GM18508 (cell line): ENCODE measurements at regions not wholly inside any gene's neighbourhood (a gene's known extent, or its start where the extent isn't known, plus 50 kb on each side); places are given as distances from the start of the nearest gene placed in this dataset.

Experiments
- ATAC-seq: cut with Tn5 transposase; IDR thresholded peaks from one replicate; pipeline ENCODE4 v1.9.1; 2021; ENCODE audit warnings: moderate number of reproducible peaks; ENCODE audit not compliant: insufficient read depth, unreplicated experiment

DNA sequence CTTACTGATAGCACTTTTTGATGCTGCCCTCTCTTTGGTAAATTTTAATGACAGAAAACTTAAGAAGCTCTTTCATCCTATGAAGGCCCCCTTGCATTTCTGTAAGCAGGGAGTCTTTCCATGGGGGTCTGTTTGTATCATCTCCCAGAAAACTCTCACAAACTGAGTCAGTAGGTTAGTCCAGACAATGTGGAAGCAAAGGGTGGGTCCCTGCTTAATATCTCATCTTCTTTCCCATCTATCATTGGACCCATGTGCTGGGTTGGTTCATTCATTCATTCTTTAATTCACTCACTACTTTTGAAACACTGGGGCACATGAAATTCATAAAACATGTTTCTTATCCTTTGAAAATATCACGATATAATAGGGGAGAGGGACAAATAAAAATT lies 164.3 kb downstream of the NTMT2 start:
- no peak for ATAC-seq

DNA sequence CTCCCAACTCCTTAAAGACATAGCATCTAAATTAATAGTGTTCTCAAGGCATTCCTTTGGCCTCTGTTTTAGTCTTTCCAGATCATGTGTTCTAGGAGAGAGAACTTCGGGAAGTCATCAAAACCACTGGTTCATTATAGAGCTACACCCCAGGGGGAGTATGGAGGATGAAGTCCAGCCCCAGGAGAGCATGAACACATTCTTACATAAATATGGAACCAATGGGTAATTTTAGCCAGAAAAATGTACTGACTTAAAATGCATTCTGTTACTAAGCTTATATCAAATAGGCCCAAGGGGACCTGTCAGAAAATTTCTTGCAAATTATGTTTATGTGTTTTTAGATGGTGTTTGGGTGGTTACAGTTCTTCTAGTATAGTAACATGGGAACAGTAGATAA lies 165.2 kb downstream of the NTMT2 start:
- no peak for ATAC-seq

DNA sequence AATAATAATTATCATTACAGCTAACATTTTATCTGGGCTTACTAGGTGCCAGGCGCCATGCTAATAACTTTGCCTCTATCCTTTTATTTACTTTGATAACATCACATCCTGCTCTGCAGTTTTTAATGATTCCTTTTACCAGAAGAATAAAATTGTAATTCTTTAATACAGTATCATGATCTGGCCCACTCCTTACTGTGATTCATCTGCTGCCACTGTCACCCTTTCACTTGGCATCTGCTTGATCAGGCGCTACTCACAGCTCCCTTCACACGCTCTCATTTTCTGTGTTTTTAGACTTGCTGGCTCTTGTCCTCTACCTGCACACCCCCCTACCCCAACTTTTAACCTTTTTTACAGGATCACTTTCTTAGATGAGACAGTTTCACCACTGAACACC lies 167.5 kb downstream of the NTMT2 start:
- no peak for ATAC-seq

DNA sequence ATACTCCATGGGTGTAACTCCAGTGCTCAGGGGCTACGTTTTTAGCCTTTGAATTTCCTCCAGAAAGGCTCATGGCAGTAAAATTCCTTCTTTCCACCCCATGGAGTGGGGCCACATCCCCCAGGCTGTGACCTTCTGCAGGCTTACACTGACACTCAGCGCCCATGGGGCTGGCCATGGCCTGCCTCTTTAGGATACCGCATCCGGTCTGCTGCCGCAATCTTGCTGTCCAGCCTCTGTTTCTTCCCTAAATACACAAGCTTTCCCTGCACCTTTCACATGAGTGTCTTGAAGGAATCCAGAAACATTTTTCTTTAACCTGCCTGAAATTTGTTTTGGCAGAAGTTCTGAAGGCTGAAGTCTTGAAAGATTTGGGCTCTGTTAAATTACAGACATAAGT lies 170.5 kb downstream of the NTMT2 start:
- no peak for ATAC-seq

DNA sequence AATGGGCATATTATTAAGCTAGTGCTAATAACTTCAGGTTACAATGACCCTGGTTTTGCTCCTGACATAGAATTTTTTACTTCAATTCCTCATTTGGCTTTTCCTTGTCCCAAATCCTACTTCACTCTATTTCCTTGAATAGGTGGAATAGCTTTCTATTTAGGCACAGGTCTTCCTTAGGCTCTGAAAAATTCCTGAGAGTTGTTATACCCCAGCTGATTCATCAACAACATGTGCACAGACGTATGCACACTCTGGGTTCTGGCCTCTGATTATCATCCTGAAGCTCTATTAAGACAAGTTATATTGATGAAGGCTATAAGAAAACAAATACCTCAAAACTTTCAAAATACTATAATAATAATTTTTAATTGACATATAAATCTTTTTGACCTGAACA lies 172.4 kb downstream of the NTMT2 start:
- no peak for ATAC-seq

DNA sequence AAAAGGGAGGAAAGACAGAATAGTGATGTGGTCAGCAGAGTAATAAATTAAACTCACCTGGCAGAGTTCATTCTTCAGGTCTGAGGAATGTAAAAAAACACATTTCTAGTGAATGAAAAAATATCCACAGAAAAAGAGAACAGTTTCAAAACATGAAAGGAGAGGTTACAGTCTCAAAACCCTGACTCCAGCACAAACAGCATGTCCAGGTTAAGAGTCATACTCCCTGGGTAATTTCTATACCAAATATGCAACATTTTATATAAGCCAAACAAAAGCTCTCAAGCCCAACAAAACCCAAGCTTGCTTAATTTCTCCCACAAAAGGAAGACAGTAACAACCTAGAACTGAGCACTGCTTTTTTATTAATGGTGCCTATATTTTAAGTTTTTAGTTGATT lies 173.0 kb downstream of the NTMT2 start:
- ATAC-seq = no peak

DNA sequence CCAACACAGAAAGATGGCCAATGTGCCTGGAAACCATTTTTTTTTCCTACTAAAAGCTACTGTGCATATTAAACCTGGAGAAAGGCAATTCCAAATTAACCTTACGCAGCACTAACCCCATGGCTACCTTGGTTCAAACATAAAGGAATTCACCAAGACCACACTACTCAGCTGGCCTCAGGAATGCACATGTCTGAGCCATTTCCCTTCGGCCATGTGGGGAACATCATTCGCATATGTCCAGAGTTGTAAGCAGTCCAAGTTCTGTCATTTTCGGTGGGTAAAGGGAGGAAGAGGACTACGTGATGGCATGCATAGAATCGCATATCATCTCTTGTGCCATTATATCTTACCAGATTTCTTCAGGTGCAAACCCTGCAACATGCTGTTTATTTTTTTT lies 175.4 kb downstream of the NTMT2 start:
- no peak for ATAC-seq

DNA sequence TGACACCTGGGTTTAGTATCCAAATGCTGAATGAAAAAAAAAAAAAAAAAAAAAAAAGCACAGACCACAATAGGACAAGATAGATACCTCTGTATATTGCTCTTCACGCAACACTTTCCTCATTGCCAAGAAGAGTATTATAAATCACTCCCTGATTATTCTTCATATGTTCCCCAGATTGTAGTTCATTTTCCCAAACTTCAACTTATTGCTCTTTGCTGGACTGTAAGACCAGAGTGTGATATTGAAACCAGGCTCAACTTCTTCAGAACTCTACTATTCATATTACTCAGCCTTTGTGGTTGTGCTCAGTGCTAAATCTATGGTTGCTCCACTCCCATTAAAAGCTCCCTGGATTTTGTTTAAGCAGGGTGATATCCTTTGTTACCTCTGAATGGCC lies 180.4 kb downstream of the NTMT2 start:
- no peak for ATAC-seq

DNA sequence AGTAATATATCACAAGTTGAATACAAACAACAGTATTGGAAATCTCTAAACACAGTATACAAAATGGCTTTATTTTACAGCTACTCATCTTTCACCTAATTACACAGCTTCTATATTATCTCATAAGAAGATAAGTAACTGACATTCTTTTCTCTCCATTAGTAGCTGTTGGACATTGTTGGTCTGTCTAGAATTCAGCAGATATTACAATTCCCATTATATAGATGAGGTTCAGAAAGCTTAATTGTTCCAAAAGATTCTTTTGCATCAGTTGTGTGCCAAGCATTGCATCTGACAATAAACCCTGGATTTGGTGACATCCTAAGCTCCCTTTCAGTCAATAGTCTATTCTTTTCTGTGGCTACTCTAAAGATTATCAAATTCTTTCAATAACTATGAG lies 187.0 kb downstream of the NTMT2 start:
- no peak for ATAC-seq

DNA sequence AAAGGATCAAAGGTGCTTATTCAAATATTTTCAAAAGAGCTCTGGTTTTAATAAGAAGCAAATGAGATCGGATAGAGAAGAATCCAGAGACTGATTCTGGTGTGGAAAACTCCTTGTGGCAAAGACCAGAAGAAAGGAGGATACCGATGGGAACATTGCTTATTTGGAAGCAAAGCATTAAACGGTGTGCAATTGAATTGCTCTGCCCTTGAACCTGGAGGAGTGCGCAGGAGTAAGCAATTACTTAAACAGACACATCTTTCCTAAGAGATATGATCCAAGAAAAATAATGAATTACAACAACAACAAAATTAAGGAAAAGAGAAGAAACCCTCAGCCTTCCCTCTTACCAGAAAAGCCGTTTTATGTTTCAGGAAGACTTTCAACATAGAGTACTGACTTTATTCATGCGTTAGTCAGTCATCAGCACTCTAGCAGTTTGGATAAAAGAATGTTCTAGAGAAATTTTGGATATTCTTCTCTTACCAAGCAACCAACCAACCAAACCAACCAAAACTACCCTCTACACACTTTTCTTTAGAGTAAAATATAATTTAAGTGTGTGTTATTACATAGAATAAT lies 191.7 kb downstream of the NTMT2 start:
- no peak for ATAC-seq

DNA sequence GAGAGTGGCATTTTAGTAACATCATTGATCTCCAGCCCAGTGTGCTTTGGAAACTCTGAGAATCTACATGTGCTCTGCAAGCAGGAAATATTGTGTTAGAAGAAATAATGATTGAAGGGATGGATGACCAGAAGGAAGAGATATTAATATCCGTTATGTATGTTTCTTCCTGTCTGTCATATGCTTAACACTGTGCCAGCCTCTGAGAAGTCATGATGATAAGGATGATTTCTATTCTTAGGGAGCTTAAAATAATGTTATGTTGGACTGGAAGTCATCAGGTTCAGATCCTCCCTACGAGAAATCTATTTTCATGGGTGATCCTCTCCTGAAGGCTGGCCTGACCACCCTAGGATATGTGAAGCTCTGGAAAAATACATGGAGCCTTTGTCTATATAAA lies 192.4 kb upstream of the GORAB start:
- no peak for ATAC-seq

DNA sequence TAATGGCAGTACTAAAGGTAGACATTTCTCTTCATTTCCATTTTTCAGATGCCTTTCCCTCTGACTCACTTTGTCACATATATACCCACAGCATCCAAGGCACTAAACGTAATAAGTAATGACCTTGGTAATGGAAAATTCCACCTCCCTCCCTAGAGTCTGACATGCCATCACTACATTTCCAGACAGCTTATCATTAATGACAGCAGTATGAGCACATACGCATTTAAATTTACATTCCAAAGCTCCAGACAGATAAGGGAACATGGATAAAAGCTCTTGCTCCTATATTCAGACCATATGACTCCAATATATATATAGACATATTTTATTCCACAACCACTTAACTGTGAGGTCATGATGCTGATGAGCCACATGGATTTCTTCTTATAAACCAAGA lies 191.7 kb upstream of the GORAB start:
- no peak for ATAC-seq

DNA sequence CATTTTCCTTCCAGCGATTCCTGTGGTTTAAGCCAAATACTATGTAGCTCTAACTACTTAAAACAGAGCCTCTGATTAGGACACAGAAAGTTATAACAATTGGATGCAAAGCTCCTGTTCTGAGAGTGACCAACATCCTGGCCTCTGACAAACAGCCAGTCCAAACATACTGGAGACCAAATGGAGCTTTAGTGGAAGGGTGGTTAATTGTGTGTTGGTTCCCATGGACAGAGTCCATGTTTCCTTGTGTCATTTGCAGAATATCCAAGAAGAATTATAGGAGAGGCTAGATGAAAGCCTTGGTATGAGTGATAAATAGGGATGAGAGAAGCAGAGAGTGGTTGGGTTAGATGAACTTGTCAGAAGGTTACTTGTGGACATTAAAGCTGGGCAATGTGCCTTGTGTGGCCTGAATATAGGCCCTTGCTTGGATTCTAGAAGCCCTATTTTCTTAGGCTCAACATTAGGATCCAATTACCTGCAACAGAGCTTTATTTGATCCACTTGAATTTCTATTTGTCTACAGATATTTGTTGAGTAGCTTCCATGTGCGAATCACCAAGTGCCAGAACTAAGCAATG lies 180.5 kb upstream of the GORAB start:
- ATAC-seq = no peak

DNA sequence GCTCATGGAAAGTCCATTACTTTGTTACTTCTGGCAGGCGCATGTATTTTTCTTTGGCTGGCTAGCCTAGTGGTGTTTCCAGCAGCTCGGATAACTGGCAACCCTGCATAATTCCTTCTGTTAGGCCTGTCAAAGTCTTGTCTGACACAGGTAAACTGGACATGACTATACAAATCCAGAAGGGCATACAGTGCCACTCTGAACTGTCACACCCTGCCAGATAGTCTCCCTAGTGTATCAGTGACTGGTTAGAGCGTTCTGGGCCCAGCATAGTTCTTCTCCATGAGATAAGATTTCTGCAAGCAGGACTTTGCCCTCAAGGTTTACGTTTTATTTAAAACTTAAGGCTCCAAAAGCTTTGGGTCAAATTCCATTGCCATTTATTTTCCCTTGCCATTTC lies 177.7 kb upstream of the GORAB start:
- no peak for ATAC-seq

DNA sequence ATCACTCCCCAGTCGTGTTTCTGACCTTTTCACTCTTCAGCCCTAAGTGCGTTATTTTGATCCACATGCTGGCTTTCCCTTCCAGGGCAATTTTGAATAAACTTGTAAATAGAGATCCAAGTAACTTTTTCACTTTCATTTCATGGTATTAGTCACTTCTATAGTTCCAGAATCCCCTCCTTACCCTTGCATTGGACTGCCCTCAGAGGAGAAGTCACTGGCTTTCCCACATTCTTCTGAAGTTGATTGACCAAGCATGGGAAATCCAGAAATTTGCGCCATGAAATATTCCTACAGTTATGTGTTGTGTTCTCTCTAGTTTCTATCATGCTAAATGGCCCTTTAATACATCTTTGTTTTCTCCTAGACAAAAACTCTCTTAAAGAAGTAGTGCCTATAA lies 177.3 kb upstream of the GORAB start:
- ATAC-seq = no peak

DNA sequence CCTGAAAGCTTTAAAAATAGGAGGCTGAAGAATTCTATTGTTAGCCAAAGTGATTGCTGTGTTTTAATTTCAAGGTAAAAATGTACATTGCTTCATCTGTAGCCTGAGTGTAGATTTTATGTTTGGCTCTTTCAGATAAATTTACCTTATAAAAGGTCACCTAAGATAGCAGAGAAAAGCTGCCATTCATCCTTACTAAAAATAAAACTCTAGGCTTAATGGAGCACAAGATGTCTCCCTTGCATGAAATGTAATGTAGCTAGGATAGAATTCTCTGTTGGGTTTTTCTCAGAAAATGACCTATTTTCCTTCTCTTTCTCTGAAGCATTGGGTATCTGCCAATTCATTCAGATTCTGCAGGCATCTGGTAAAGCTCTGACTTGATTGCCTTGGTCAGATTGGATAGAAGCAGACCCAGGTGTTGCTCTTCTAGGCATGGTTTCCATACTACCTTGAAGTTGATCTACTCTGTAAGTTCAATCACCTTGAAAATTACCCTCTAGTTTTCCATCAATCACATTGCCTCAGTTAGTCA lies 176.6 kb upstream of the GORAB start:
- ATAC-seq = no peak

DNA sequence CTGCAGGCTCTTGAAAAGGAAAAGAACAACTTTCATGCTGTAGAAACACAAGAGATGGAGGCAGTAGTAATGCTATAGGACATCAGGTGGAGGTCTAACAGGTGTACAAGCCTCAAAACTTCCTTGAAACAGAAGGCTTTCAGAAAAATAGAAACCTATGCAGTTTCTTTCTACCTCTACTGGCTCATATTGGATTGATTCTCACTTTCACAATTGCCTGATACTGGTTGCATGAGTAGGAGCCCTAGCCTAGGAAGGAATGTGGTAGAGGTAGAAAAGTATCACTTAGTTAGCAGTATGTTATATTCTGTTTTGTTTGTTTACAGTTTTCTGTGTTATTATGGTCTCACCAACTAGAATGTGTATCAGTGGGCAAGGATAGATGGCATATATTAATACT lies 175.4 kb upstream of the GORAB start:
- no peak for ATAC-seq

DNA sequence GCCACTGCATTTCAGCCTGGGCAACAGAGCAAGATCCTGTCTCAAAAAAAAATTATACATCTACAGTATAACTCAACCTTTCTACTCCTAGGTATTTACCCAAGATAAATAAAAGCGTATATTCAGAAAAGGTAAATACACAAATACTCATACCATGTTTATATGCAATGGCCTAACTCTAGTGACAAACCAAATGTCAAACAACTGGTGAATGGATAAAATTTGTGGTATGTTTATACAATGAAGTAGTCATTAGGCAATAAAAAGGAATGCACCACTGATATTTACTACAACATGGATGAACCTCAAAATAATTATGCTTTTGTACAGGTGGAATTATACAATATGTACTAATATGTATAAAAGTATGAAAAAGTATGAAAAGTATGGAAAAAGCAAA lies 174.2 kb upstream of the GORAB start:
- no peak for ATAC-seq

DNA sequence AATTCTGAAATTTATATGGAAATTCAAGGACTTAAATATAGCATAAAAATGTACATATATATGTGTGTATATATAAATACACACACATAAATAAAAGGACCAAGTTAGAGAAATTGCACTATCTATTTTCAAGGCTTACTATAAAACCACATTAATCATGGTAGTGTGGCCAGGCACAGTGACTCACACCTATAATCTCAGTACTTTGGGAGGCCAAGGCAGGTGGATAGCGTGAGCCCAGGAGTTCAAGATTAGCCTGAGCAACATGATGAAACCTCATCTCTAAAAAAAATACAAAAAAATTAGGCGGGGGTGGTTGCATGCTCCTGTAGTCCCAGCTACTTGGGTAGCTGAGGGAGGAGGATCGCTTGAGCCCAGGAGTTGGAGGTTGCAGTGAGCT lies 171.4 kb upstream of the GORAB start:
- no peak for ATAC-seq

DNA sequence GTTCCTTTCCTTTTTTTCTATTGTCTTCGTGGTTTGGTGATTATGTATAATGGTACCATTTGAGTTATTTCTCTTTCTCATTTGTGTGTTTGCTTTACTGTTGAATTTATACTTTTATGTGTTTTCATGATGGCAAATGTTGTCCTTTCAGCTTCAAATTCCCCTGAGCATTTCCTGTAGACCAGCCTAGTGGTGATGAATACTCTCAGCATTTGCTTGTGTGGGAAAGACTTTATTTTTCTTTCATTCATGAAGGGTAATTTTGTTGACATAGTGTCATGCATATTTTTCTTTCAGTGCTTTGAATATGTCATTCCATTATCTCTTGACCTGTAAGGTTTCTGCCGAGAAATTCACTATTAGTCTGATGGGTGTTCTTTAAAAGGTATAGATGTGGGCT lies 166.6 kb upstream of the GORAB start:
- no peak for ATAC-seq

DNA sequence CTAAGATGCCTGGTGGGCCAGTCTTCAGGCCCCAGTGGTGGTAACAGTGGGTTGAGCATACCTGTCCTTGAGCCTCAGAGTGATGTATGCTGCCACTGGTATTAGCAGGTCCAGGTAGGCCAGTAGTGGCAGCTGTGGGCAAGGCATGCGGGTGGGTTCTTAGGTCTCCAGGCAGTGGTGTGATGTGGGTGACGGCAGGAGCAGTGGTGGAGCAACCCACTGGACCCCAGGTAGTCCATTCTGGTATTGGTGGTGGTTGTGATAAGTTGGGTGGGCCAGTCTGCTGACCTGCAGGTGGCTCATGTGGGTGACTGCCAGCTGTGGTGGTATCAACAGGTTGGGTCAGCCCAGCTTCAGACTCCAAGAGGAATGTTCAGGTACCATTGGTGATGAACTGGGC lies 165.0 kb upstream of the GORAB start:
- ATAC-seq = no peak

DNA sequence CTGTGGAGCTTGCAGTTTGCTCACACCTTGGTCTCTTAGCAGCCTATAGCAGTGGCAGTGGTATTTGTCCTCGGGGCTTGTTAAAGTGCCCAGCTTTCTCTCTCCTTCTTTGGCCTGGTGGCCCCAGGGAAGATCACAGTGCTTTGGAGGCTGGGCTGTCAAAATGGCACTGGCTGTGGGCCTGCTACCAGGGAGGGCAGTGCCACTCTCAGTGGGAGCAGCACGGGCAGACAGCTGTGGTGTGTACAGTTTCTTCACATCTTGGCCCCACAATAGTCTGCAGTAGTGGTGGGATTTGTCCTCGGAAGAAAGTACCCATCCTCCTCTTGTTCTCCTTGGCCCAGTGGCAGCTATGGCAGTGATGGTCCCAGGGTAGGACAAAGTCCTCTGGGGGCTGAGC lies 164.4 kb upstream of the GORAB start:
- ATAC-seq = no peak

DNA sequence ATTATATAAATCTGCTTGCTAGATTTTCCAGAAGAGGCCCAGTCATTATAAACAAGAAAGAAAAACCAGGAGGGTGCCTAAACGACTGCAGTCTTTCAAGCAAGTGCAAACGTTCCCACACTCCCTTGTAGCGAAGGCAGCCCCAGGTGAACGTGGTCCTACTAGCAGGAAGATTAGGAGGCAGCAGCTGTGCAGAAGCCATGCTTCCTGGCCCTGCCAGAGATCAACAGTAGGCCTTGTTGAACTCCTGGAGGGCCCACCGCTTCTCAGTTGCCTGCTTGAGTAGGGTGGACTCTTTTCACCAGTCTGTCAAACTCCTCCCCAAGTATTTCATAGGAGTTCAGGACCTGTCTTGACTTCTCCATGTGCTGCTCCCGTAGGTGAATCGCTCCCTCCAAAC lies 163.0 kb upstream of the GORAB start:
- no peak for ATAC-seq
